LNCAP (cell line): ENCODE measurements at regions not wholly inside any gene's neighbourhood (a gene's known extent, or its start where the extent isn't known, plus 50 kb on each side); places are given as distances from the start of the nearest gene placed in this dataset.

ENCODE experiments used
- TF ChIP-seq, protein P1 (sequence below): fragments of 450-650 bp; IDR thresholded peaks from 2 replicates; pipeline ENCODE4 v1.5.1; 2017; ENCODE audit warnings: mild to moderate bottlenecking

DNA sequence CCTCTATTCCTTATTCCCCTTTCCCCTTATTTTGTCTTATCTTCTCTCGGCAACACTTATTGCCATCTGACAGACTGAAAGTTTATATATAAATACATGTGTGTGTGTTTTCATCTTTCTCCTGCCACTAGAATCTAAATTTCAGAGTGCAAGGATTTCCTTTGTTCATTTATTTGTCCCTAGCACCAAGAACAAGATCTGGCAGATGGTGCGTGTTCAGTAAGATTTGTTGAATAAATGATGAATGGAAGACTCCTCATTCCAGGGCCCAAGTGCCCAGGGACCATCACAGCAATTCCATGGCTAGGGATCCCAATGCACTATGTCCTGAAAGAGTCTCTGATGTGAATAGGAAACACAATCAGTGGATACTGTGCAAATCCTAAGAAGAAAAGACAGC lies 97.9 kb upstream of the EEA1 start:
- TF ChIP-seq, protein P1, sequence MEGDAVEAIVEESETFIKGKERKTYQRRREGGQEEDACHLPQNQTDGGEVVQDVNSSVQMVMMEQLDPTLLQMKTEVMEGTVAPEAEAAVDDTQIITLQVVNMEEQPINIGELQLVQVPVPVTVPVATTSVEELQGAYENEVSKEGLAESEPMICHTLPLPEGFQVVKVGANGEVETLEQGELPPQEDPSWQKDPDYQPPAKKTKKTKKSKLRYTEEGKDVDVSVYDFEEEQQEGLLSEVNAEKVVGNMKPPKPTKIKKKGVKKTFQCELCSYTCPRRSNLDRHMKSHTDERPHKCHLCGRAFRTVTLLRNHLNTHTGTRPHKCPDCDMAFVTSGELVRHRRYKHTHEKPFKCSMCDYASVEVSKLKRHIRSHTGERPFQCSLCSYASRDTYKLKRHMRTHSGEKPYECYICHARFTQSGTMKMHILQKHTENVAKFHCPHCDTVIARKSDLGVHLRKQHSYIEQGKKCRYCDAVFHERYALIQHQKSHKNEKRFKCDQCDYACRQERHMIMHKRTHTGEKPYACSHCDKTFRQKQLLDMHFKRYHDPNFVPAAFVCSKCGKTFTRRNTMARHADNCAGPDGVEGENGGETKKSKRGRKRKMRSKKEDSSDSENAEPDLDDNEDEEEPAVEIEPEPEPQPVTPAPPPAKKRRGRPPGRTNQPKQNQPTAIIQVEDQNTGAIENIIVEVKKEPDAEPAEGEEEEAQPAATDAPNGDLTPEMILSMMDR = no peak

- TF ChIP-seq, protein P1 = no peak
Observed at GRCh38 chr12:93029091-93029490, 100.0 kb upstream of the EEA1 start.

DNA sequence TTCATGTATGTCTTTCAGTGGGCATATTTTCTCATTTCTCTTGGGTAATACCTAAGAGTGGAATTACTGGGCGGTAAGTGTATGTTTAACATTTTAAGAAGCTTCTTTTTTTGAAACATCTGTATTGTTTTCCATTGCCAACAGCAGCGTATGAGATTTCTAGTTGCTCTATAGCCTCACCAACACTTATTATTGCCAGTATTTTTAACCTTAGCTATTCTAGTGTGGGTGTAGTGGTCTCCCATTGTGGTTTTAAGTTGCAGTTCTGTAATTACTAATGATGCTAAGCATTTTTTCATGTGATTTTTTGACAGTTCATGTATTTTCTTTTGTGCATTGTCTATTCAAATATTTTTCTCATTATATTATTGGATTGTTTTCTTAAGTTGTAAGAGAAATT lies 101.9 kb upstream of the EEA1 start:
- TF ChIP-seq, protein P1 = no peak

- TF ChIP-seq, protein P1 = no peak
Observed at GRCh38 chr12:93032758-93033157, 103.7 kb upstream of the EEA1 start.

- TF ChIP-seq, protein P1 = no peak
Observed at GRCh38 chr12:93033948-93034347, 104.9 kb upstream of the EEA1 start.

DNA sequence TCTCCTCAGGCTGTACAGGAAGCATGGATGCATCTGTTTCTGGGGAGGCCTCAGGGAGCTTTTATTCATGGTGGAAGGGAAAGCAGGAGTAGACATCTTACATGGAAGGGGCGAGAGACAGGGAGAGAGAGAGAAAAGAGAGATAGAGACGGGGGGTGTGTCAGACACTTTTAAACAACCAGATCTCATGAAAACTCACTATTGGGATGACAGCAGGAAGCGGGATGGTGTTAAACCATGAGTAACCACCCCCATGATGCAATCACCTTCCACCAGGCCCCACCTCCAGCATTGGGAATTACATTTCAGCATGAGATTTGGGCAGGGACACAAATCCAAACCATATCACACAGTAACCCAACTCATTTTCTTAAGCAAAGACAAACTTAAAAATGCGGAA lies 110.0 kb upstream of the EEA1 start:
- TF ChIP-seq, protein P1 = no peak

- TF ChIP-seq, protein P1 = no peak
Observed at GRCh38 chr12:93039930-93040329, 110.8 kb upstream of the EEA1 start.

- TF ChIP-seq, protein P1 = no peak
Observed at GRCh38 chr12:93040367-93040766, 111.3 kb upstream of the EEA1 start.
